Duodenal mucosa (tissue), 2 donors: ENCODE measurements at regions not wholly inside any gene's neighbourhood (a gene's known extent, or its start where the extent isn't known, plus 50 kb on each side); places are given as distances from the start of the nearest gene placed in this dataset.

Experiments
- H3K27ac ChIP-seq: one replicate; pipeline ENCODE4 v1.7.0; 2013; ENCODE audit warnings: low read depth, low read length
- H3K27me3 ChIP-seq, 2 donors: one replicate each; pipeline ENCODE4 v1.7.0; 2013; ENCODE audit warnings: low read length in 2 of 2, control low read depth in 1 of 2; ENCODE audit not compliant: insufficient read depth in 2 of 2, control insufficient read depth in 1 of 2
- H3K36me3 ChIP-seq, 2 donors: one replicate each; pipeline ENCODE4 v1.7.0; 2013; ENCODE audit warnings: low read length in 2 of 2, control low read depth in 1 of 2; ENCODE audit not compliant: insufficient read depth in 2 of 2, control insufficient read depth in 1 of 2
- H3K4me1 ChIP-seq, 2 donors: one replicate each; pipeline ENCODE4 v1.7.0; 2013; ENCODE audit warnings: low read length in 2 of 2, control low read depth in 1 of 2; ENCODE audit not compliant: insufficient read depth in 2 of 2, control insufficient read depth in 1 of 2
- H3K4me3 ChIP-seq, 2 donors: one replicate each; pipeline ENCODE4 v1.7.0; 2013; ENCODE audit warnings: low read length in 2 of 2, low read depth in 1 of 2
- H3K9ac ChIP-seq, 2 donors: one replicate each; pipeline ENCODE4 v1.7.0; 2013; ENCODE audit warnings: low read length in 2 of 2, low read depth in 1 of 2
- H3K9me3 ChIP-seq, 2 donors: one replicate each; pipeline ENCODE4 v1.7.0; 2013; ENCODE audit warnings: low read length in 2 of 2, control low read depth in 1 of 2; ENCODE audit not compliant: control insufficient read depth in 1 of 2

GRCh38 chr2:144014103-144014502, 505.8 kb downstream of the ZEB2 start:
- no peaks in the 10 kb centered on the region for H3K36me3 ChIP-seq
- no peak overlapping the region for H3K4me3 ChIP-seq
- no peaks in the 10 kb centered on the region for H3K4me1 ChIP-seq
- H3K9me3 ChIP-seq = no peaks in the 10 kb centered on the region
- H3K9ac ChIP-seq = no peak overlapping the region
- H3K27me3 ChIP-seq = no peaks in the 10 kb centered on the region
- H3K27ac ChIP-seq = no peak overlapping the region

GRCh38 chr2:144012304-144012703, 507.6 kb downstream of the ZEB2 start:
- H3K27me3 ChIP-seq = no peaks in the 10 kb centered on the region
- no peaks in the 10 kb centered on the region for H3K9me3 ChIP-seq
- no peak overlapping the region for H3K9ac ChIP-seq
- no peak overlapping the region for H3K4me3 ChIP-seq
- no peaks in the 10 kb centered on the region for H3K36me3 ChIP-seq
- no peak overlapping the region for H3K27ac ChIP-seq
- H3K4me1 ChIP-seq = no peaks in the 10 kb centered on the region

- Histone ChIP-seq H3K9me3 (no peaks in the 10 kb centered on the region), H3K4me1 (no peaks in the 10 kb centered on the region), H3K4me3 (no peak overlapping the region), H3K27me3 (no peaks in the 10 kb centered on the region), H3K27ac (no peak overlapping the region), H3K9ac (no peak overlapping the region), H3K36me3 (no peaks in the 10 kb centered on the region)
Measured at GRCh38 chr2:144011553-144011952, 508.4 kb downstream of the ZEB2 start.

DNA sequence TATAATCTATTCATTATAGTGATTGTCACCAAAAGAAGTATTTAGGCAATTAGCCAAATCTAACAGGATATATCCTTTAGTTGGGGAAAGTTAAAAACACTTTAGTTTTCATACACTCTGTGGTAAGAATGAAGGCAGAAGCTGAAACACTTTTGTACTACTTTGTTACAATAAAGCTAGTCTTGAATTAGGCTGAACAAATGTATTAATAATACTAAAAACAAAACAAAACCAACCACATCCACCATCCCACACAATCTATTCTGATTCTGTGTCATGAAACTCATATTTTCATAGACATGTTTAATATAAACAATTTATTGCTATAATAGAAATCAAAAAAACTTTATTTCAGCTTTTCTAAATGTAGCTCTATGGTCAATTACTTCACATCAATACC, 508.8 kb downstream of the ZEB2 start:
- Histone ChIP-seq H3K4me3 (no peak overlapping the region), H3K9me3 (no peaks in the 10 kb centered on the region), H3K27me3 (no peaks in the 10 kb centered on the region), H3K27ac (no peak overlapping the region), H3K9ac (no peak overlapping the region), H3K36me3 (no peaks in the 10 kb centered on the region), H3K4me1 (no peaks in the 10 kb centered on the region)

GRCh38 chr2:144010096-144010836, 509.7 kb downstream of the ZEB2 start:
- Histone ChIP-seq H3K9me3 (no peaks in the 10 kb centered on the region), H3K36me3 (no peaks in the 10 kb centered on the region), H3K9ac (no peak overlapping the region), H3K4me3 (no peak overlapping the region), H3K27me3 (no peaks in the 10 kb centered on the region), H3K4me1 (no peaks in the 10 kb centered on the region), H3K27ac (no peak overlapping the region)

DNA sequence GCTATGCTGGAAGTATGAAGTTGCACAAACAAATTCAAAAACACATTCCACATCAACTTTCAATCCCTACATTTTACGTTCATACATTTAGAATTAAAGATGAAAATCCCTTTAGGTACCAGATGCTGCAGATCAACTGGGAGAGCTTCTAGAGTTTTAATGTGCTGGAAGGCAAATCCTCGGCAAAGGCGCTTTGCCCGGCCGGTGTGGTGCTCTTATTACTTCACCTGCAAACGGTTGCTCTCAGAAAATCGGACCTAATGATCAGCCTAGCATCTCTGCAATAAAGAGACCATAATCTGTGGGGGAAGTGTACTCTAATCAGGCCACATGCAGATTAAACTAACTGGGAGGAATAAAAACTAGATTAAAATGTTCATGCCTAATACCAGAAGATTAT, 513.8 kb downstream of the ZEB2 start:
- H3K27me3 ChIP-seq = no peaks in the 10 kb centered on the region
- H3K36me3 ChIP-seq = no peaks in the 10 kb centered on the region
- H3K27ac ChIP-seq = no peak overlapping the region
- H3K4me1 ChIP-seq = no peaks in the 10 kb centered on the region
- no peak overlapping the region for H3K4me3 ChIP-seq
- H3K9me3 ChIP-seq = no peaks in the 10 kb centered on the region
- H3K9ac ChIP-seq = no peak overlapping the region

DNA sequence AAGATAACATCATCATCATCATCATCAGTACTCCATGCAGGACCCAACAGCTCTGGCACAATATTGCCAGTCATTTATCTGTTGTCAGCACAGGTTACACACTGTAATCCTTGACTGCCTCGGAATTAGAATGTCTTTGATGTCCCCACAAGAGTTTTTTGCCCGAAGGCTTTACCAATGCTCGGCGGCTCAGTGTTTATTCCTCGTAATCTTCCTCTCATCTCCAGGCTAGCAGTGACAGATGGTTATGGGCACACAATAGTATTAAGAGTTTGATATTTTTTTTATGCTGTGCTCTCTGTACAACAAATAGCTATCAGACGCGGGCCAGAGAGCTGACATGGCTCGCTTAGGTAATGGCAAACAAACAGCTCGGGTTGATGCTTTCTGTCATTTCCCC, 515.2 kb downstream of the ZEB2 start:
- no peak overlapping the region for H3K4me3 ChIP-seq
- H3K27me3 ChIP-seq = no peaks in the 10 kb centered on the region
- H3K27ac ChIP-seq = no peak overlapping the region
- no peaks in the 10 kb centered on the region for H3K4me1 ChIP-seq
- H3K36me3 ChIP-seq = no peaks in the 10 kb centered on the region
- no peak overlapping the region for H3K9ac ChIP-seq
- no peaks in the 10 kb centered on the region for H3K9me3 ChIP-seq

GRCh38 chr2:144003460-144004075, 516.4 kb downstream of the ZEB2 start:
- no peaks in the 10 kb centered on the region for H3K36me3 ChIP-seq
- H3K27me3 ChIP-seq = no peaks in the 10 kb centered on the region
- H3K4me1 ChIP-seq = no peaks in the 10 kb centered on the region
- H3K27ac ChIP-seq = no peak overlapping the region
- H3K4me3 ChIP-seq = no peak overlapping the region
- H3K9me3 ChIP-seq = no peaks in the 10 kb centered on the region
- H3K9ac ChIP-seq = no peak overlapping the region

DNA sequence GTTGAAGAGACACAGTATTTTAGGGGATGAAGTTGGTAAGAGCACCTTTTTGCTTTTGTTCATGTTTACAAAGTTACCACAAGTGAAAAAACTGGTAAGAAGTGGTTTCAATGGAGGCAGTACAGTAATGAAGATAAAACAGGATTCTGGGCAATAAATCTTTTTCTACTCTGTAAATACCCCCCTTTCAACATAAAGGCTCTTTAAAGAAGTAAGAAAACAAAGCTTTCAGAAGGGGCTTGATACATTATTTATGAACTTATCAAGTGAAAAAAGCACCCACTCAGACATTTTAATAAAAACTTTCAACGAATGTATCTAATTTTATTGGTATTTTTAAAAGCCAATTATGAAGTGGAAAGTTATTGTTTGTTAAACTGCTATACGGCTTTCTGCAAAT, 522.9 kb downstream of the ZEB2 start:
- Histone ChIP-seq H3K36me3 (no peaks in the 10 kb centered on the region), H3K4me3 (no peak overlapping the region), H3K27ac (no peak overlapping the region), H3K9me3 (no peaks in the 10 kb centered on the region), H3K27me3 (no peaks in the 10 kb centered on the region), H3K9ac (no peak overlapping the region), H3K4me1 (no peaks in the 10 kb centered on the region)

GRCh38 chr2:143994961-143995360, 525.0 kb downstream of the ZEB2 start:
- H3K4me1 ChIP-seq = no peaks in the 10 kb centered on the region
- no peak overlapping the region for H3K9ac ChIP-seq
- H3K27me3 ChIP-seq = no peaks in the 10 kb centered on the region
- H3K27ac ChIP-seq = no peak overlapping the region
- no peak overlapping the region for H3K4me3 ChIP-seq
- no peaks in the 10 kb centered on the region for H3K9me3 ChIP-seq
- H3K36me3 ChIP-seq = no peaks in the 10 kb centered on the region
